PFSK-1 (cell line): ENCODE measurements at regions not wholly inside any gene's neighbourhood (a gene's known extent, or its start where the extent isn't known, plus 50 kb on each side); places are given as distances from the start of the nearest gene placed in this dataset.

Source experiments
- FOXP2 ChIP-seq: optimal IDR thresholded peaks from 2 replicates; pipeline ENCODE3; 2011; ENCODE audit warnings: borderline replicate concordance, control low read depth, inconsistent platforms; ENCODE audit not compliant: insufficient read depth; ENCODE audit errors: extremely low read length, extremely low read depth
- REST ChIP-seq, 2 experiments: IDR thresholded peaks; 2 replicates each; pipeline versions ENCODE4 v1.6.1 to v1.8.0; 2011 to 2012; ENCODE audit warnings: low read depth in 2 of 2, low read length in 2 of 2, control low read depth in 1 of 2, inconsistent platforms in 1 of 2, mild to moderate bottlenecking in 1 of 2, moderate library complexity in 1 of 2; ENCODE audit not compliant: insufficient read depth in 1 of 2

GRCh38 chr12:98238515-98239130 lies 276.8 kb upstream of the TMPO start:
- TF ChIP-seq FOXP2 (no peak), REST (IDR thresholded peaks at IDR 0.05; ENCODE audit: insufficient read depth in 1 of 2, low read depth in 2 of 2, low read length in 2 of 2) (no peak)
